ENCODE measurements at regions not wholly inside any gene's neighbourhood (a gene's known extent, or its start where the extent isn't known, plus 50 kb on each side); places are given as distances from the start of the nearest gene placed in this dataset.

GRCh38 chr10:55158633-55159032 lies 357.6 kb upstream of the PCDH15 start:
- Histone ChIP-seq H2AK5ac (ENCODE audit: low read length, severe bottlenecking) (no peak overlapping the region), H2BK12ac (ENCODE audit: low read length in 2 of 2) (no peak overlapping the region), H3K9ac (ENCODE audit: low read length) (no peak overlapping the region), H2BK120ac (ENCODE audit: low read depth, low read length) (no peak overlapping the region), H3K23ac (ENCODE audit: low read length in 2 of 2) (no peak overlapping the region), H2BK5ac (ENCODE audit: low read depth, low read length, poor library complexity, severe bottlenecking) (no peak overlapping the region), H3K4ac (ENCODE audit: low read depth in 1 of 2, low read length in 2 of 2) (no peak overlapping the region), H4K91ac (ENCODE audit: low read length) (no peak overlapping the region), H3K18ac (ENCODE audit: low read depth in 1 of 2, low read length in 2 of 2) (no peak overlapping the region), H4K8ac (ENCODE audit: low read length) (no peak overlapping the region), H3K4me2 (ENCODE audit: low read length, poor library complexity, severe bottlenecking) (no peak overlapping the region), H3K9me3 (ENCODE audit: control insufficient read depth, low read length) (no peaks in the 10 kb centered on the region), H3K27me3 (ENCODE audit: control insufficient read depth in 1 of 2, insufficient read depth in 1 of 2, low read length in 2 of 2) (no peaks in the 10 kb centered on the region), H3K4me3 (ENCODE audit: insufficient read depth in 1 of 2, low read depth in 1 of 2, low read length in 2 of 2) (no peak overlapping the region), H3K27ac (ENCODE audit: low read length, poor library complexity, severe bottlenecking) (no peak overlapping the region), H3K14ac (ENCODE audit: low read length in 2 of 2) (no peak overlapping the region), H2AFZ (ENCODE audit: low read depth, low read length) (no peak overlapping the region), H2BK15ac (ENCODE audit: low read depth, poor library complexity, severe bottlenecking) (no peak overlapping the region), H3K79me1 (replicated peaks; ENCODE audit: low read length, poor library complexity, severe bottlenecking) (no peaks in the 10 kb centered on the region), H3K4me1 (ENCODE audit: control insufficient read depth, insufficient read depth, low read depth, low read length) (no peaks in the 10 kb centered on the region), H3K36me3 (ENCODE audit: control insufficient read depth in 1 of 2, insufficient read depth in 2 of 2, low read depth in 1 of 2, low read length in 2 of 2) (no peaks in the 10 kb centered on the region)
- no CpG with 5 or more reads among the region's 1 CpG for WGBS
- peak; percentile 32 for DNase-seq

DNA sequence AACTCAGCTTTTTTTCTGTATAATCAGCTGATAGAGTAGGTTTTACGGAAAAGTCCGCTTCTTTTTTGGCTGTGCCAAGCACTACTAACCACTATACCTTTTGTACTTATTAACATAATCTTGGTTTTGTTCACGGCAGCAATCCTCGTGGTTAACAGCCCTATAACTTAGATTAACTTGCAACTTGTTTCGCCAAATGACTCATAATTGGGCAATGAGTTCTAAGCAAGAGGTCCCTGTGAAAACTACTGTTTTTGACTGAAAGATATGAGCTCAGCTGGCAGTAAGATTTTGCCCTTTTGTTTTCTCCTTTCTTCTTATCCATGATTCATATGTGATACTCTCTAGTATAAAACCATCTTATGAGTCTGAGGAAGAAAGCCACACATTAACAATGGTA lies 345.0 kb upstream of the PCDH15 start:
- peak; percentile 70 for DNase-seq
- H3K9ac ChIP-seq (ENCODE audit: low read length): no peak overlapping the region
- H2BK15ac ChIP-seq (ENCODE audit: low read depth, poor library complexity, severe bottlenecking): no peak overlapping the region
- H2AFZ ChIP-seq (ENCODE audit: low read depth, low read length): no peak overlapping the region
- H2AK5ac ChIP-seq (ENCODE audit: low read length, severe bottlenecking): no peak overlapping the region
- H3K23ac ChIP-seq (ENCODE audit: low read length in 2 of 2): no peak overlapping the region
- H3K14ac ChIP-seq (ENCODE audit: low read length in 2 of 2): no peak overlapping the region
- no peaks in the 10 kb centered on the region for H3K79me1 ChIP-seq (replicated peaks; ENCODE audit: low read length, poor library complexity, severe bottlenecking)
- no peak overlapping the region for H3K18ac ChIP-seq (ENCODE audit: low read depth in 1 of 2, low read length in 2 of 2)
- H3K4me2 ChIP-seq (ENCODE audit: low read length, poor library complexity, severe bottlenecking): no peak overlapping the region
- no peak overlapping the region for H2BK120ac ChIP-seq (ENCODE audit: low read depth, low read length)
- H3K9me3 ChIP-seq (ENCODE audit: control insufficient read depth, low read length): no peaks in the 10 kb centered on the region
- 70% methylated on average over 2 of the region's 5 CpGs for WGBS
- no peak overlapping the region for H2BK12ac ChIP-seq (ENCODE audit: low read length in 2 of 2)
- no peaks in the 10 kb centered on the region for H3K4me1 ChIP-seq (ENCODE audit: control insufficient read depth, insufficient read depth, low read depth, low read length)
- no peak overlapping the region for H3K4me3 ChIP-seq (ENCODE audit: insufficient read depth in 1 of 2, low read depth in 1 of 2, low read length in 2 of 2)
- no peak overlapping the region for H4K91ac ChIP-seq (ENCODE audit: low read length)
- H3K4ac ChIP-seq (ENCODE audit: low read depth in 1 of 2, low read length in 2 of 2): no peak overlapping the region
- no peak overlapping the region for H4K8ac ChIP-seq (ENCODE audit: low read length)
- no peak overlapping the region for H2BK5ac ChIP-seq (ENCODE audit: low read depth, low read length, poor library complexity, severe bottlenecking)
- H3K36me3 ChIP-seq (ENCODE audit: control insufficient read depth in 1 of 2, insufficient read depth in 2 of 2, low read depth in 1 of 2, low read length in 2 of 2): no peaks in the 10 kb centered on the region
- H3K27me3 ChIP-seq (ENCODE audit: control insufficient read depth in 1 of 2, insufficient read depth in 1 of 2, low read length in 2 of 2): no peaks in the 10 kb centered on the region
- peak overlapping the region; percentile 83 for H3K27ac ChIP-seq (ENCODE audit: low read length, poor library complexity, severe bottlenecking)

- Histone ChIP-seq H3K9me3 (ENCODE audit: control insufficient read depth, low read length) (peaks cover 3% of the 10 kb centered on the region), H3K14ac (ENCODE audit: low read length in 2 of 2) (no peak overlapping the region), H3K4me1 (ENCODE audit: control insufficient read depth, insufficient read depth, low read depth, low read length) (no peaks in the 10 kb centered on the region), H3K79me1 (replicated peaks; ENCODE audit: low read length, poor library complexity, severe bottlenecking) (no peaks in the 10 kb centered on the region), H2BK5ac (ENCODE audit: low read depth, low read length, poor library complexity, severe bottlenecking) (no peak overlapping the region), H3K27ac (ENCODE audit: low read length, poor library complexity, severe bottlenecking) (no peak overlapping the region), H3K4me2 (ENCODE audit: low read length, poor library complexity, severe bottlenecking) (no peak overlapping the region), H3K18ac (ENCODE audit: low read depth in 1 of 2, low read length in 2 of 2) (no peak overlapping the region), H2BK120ac (ENCODE audit: low read depth, low read length) (no peak overlapping the region), H4K91ac (ENCODE audit: low read length) (no peak overlapping the region), H2BK15ac (ENCODE audit: low read depth, poor library complexity, severe bottlenecking) (no peak overlapping the region), H2AFZ (ENCODE audit: low read depth, low read length) (no peak overlapping the region), H3K27me3 (ENCODE audit: control insufficient read depth in 1 of 2, insufficient read depth in 1 of 2, low read length in 2 of 2) (no peaks in the 10 kb centered on the region), H3K36me3 (ENCODE audit: control insufficient read depth in 1 of 2, insufficient read depth in 2 of 2, low read depth in 1 of 2, low read length in 2 of 2) (no peaks in the 10 kb centered on the region), H3K4ac (ENCODE audit: low read depth in 1 of 2, low read length in 2 of 2) (no peak overlapping the region), H2AK5ac (ENCODE audit: low read length, severe bottlenecking) (no peak overlapping the region), H4K8ac (ENCODE audit: low read length) (no peak overlapping the region), H2BK12ac (ENCODE audit: low read length in 2 of 2) (no peak overlapping the region), H3K23ac (ENCODE audit: low read length in 2 of 2) (no peak overlapping the region), H3K4me3 (ENCODE audit: insufficient read depth in 1 of 2, low read depth in 1 of 2, low read length in 2 of 2) (no peak overlapping the region), H3K9ac (ENCODE audit: low read length) (no peak overlapping the region)
- no CpG with 5 or more reads among the region's 2 CpGs for whole genome bisulfite sequencing
- DNase-seq: peak; percentile 15
Measured at GRCh38 chr10:55144001-55144400, 343.0 kb upstream of the PCDH15 start.

GRCh38 chr10:55141892-55142291 lies 340.9 kb upstream of the PCDH15 start:
- no peak overlapping the region for H3K18ac ChIP-seq (ENCODE audit: low read depth in 1 of 2, low read length in 2 of 2)
- H3K36me3 ChIP-seq (ENCODE audit: control insufficient read depth in 1 of 2, insufficient read depth in 2 of 2, low read depth in 1 of 2, low read length in 2 of 2): no peaks in the 10 kb centered on the region
- no peak overlapping the region for H2AK5ac ChIP-seq (ENCODE audit: low read length, severe bottlenecking)
- H2BK120ac ChIP-seq (ENCODE audit: low read depth, low read length): no peak overlapping the region
- no peak overlapping the region for H3K14ac ChIP-seq (ENCODE audit: low read length in 2 of 2)
- H3K27me3 ChIP-seq (ENCODE audit: control insufficient read depth in 1 of 2, insufficient read depth in 1 of 2, low read length in 2 of 2): no peaks in the 10 kb centered on the region
- H2BK15ac ChIP-seq (ENCODE audit: low read depth, poor library complexity, severe bottlenecking): no peak overlapping the region
- no peaks in the 10 kb centered on the region for H3K79me1 ChIP-seq (replicated peaks; ENCODE audit: low read length, poor library complexity, severe bottlenecking)
- H3K9me3 ChIP-seq (ENCODE audit: control insufficient read depth, low read length): peaks cover 16% of the 10 kb centered on the region
- no peak for DNase-seq
- no peak overlapping the region for H3K4me3 ChIP-seq (ENCODE audit: insufficient read depth in 1 of 2, low read depth in 1 of 2, low read length in 2 of 2)
- H3K9ac ChIP-seq (ENCODE audit: low read length): no peak overlapping the region
- no peak overlapping the region for H3K27ac ChIP-seq (ENCODE audit: low read length, poor library complexity, severe bottlenecking)
- no peak overlapping the region for H2BK12ac ChIP-seq (ENCODE audit: low read length in 2 of 2)
- no peak overlapping the region for H3K4ac ChIP-seq (ENCODE audit: low read depth in 1 of 2, low read length in 2 of 2)
- H3K4me1 ChIP-seq (ENCODE audit: control insufficient read depth, insufficient read depth, low read depth, low read length): no peaks in the 10 kb centered on the region
- H4K91ac ChIP-seq (ENCODE audit: low read length): no peak overlapping the region
- no peak overlapping the region for H3K4me2 ChIP-seq (ENCODE audit: low read length, poor library complexity, severe bottlenecking)
- H3K23ac ChIP-seq (ENCODE audit: low read length in 2 of 2): no peak overlapping the region
- H2AFZ ChIP-seq (ENCODE audit: low read depth, low read length): no peak overlapping the region
- no peak overlapping the region for H4K8ac ChIP-seq (ENCODE audit: low read length)
- H2BK5ac ChIP-seq (ENCODE audit: low read depth, low read length, poor library complexity, severe bottlenecking): no peak overlapping the region
